ENCODE measurements at regions not wholly inside any gene's neighbourhood (a gene's known extent, or its start where the extent isn't known, plus 50 kb on each side); places are given as distances from the start of the nearest gene placed in this dataset.

GRCh38 chr12:90396556-90396955 lies 558.4 kb downstream of the CCER1 start:
- no peaks in the 10 kb centered on the region for H3K36me3 ChIP-seq (ENCODE audit: insufficient read depth in 1 of 2, low read depth in 1 of 2)
- DNase-seq (no peak), ATAC-seq (no peak)
- H3K27me3 ChIP-seq (ENCODE audit: insufficient read depth in 3 of 3, low read length in 2 of 3): no peaks in the 10 kb centered on the region
- no peak overlapping the region for H3K4me3 ChIP-seq
- no peak overlapping the region for H3K27ac ChIP-seq
- no peaks in the 10 kb centered on the region for H3K4me1 ChIP-seq
- H3K9me3 ChIP-seq: peaks cover 12% of the 10 kb centered on the region
- intact Hi-C loops (cut with DNase I): no loop called here
- WGBS, 3 donors: 92 to 97% (median 96%) methylated on average over 1 of the region's 1 CpG
- no peak for TF ChIP-seq CTCF (IDR thresholded peaks at IDR 0.05)

GRCh38 chr12:90393652-90394051 lies 561.3 kb downstream of the CCER1 start:
- ATAC-seq: no peak
- no peak for TF ChIP-seq CTCF (IDR thresholded peaks at IDR 0.05)
- Histone ChIP-seq H3K27me3 (ENCODE audit: insufficient read depth in 3 of 3, low read length in 2 of 3) (no peaks in the 10 kb centered on the region), H3K36me3 (ENCODE audit: insufficient read depth in 1 of 2, low read depth in 1 of 2) (no peaks in the 10 kb centered on the region), H3K27ac (no peak overlapping the region), H3K9me3 (peaks cover 15% of the 10 kb centered on the region), H3K4me1 (no peaks in the 10 kb centered on the region), H3K4me3 (no peak overlapping the region)
- no peak for DNase-seq
- intact Hi-C loops (cut with DNase I): no loop called here
- WGBS, 3 donors: 96 to 99% (median 96%) methylated on average over 5 of the region's 5 CpGs

GRCh38 chr12:90393089-90393488 lies 561.9 kb downstream of the CCER1 start:
- H3K27ac ChIP-seq: no peak overlapping the region
- H3K4me3 ChIP-seq: no peak overlapping the region
- no peak for TF ChIP-seq CTCF (IDR thresholded peaks at IDR 0.05)
- H3K27me3 ChIP-seq (ENCODE audit: insufficient read depth in 3 of 3, low read length in 2 of 3): no peaks in the 10 kb centered on the region
- WGBS, 3 donors: 60 to 96% (median 72%) methylated on average over 3 of the region's 3 CpGs
- DNase-seq (no peak), ATAC-seq (no peak)
- H3K9me3 ChIP-seq: peaks cover 19% of the 10 kb centered on the region
- H3K36me3 ChIP-seq (ENCODE audit: insufficient read depth in 1 of 2, low read depth in 1 of 2): no peaks in the 10 kb centered on the region
- H3K4me1 ChIP-seq: no peaks in the 10 kb centered on the region
- intact Hi-C loops (cut with DNase I): no loop called here

GRCh38 chr12:90390947-90391346 lies 564.0 kb downstream of the CCER1 start:
- ATAC-seq (no peak), DNase-seq (no peak)
- H3K27me3 ChIP-seq (ENCODE audit: insufficient read depth in 3 of 3, low read length in 2 of 3): no peaks in the 10 kb centered on the region
- TF ChIP-seq CTCF (IDR thresholded peaks at IDR 0.05): no peak
- WGBS, 3 donors: 67 to 73% (median 69%) methylated on average over 2 of the region's 2 CpGs
- H3K27ac ChIP-seq: no peak overlapping the region
- H3K4me3 ChIP-seq: no peak overlapping the region
- H3K9me3 ChIP-seq: peaks cover 12% of the 10 kb centered on the region
- H3K36me3 ChIP-seq (ENCODE audit: insufficient read depth in 1 of 2, low read depth in 1 of 2): no peaks in the 10 kb centered on the region
- H3K4me1 ChIP-seq: no peaks in the 10 kb centered on the region
- intact Hi-C loops (cut with DNase I): no loop called here

GRCh38 chr12:90368081-90368480 lies 586.9 kb downstream of the CCER1 start:
- no peak for TF ChIP-seq CTCF (IDR thresholded peaks at IDR 0.05)
- intact Hi-C loops (cut with DNase I): no loop called here
- Histone ChIP-seq H3K27me3 (ENCODE audit: insufficient read depth in 3 of 3, low read length in 2 of 3) (no peaks in the 10 kb centered on the region), H3K36me3 (ENCODE audit: insufficient read depth in 1 of 2, low read depth in 1 of 2) (no peaks in the 10 kb centered on the region), H3K4me1 (no peaks in the 10 kb centered on the region), H3K4me3 (no peak overlapping the region), H3K9me3 (no peaks in the 10 kb centered on the region), H3K27ac (no peak overlapping the region)
- 77 to 87% (median 83%) methylated on average over 1 of the region's 1 CpG for WGBS, 3 donors
- ATAC-seq (no peak), DNase-seq (no peak)

Measured in psoas muscle (tissue), 7 donors.